ENCODE measurements at regions not wholly inside any gene's neighbourhood (a gene's known extent, or its start where the extent isn't known, plus 50 kb on each side); places are given as distances from the start of the nearest gene placed in this dataset.

DNA sequence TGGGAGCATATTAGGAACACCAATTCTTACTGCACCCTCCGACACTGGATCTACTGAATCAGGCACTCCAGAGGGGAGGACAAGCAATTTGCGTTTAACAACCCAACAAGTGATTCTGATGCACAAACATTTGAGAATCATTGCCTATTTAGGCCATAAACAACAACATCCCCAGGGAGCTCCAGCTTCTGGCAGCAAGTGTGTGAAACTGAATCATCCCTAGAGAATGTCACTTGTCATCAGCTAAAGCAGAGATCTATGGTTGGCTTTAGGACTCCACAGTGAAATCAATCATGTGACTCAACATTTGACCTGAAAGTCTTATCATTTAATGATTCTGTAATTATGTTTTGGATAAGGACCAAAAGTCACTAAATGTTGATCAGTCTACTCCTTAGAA lies 505.0 kb upstream of the FLRT2 start:
- TF ChIP-seq, protein P1, sequence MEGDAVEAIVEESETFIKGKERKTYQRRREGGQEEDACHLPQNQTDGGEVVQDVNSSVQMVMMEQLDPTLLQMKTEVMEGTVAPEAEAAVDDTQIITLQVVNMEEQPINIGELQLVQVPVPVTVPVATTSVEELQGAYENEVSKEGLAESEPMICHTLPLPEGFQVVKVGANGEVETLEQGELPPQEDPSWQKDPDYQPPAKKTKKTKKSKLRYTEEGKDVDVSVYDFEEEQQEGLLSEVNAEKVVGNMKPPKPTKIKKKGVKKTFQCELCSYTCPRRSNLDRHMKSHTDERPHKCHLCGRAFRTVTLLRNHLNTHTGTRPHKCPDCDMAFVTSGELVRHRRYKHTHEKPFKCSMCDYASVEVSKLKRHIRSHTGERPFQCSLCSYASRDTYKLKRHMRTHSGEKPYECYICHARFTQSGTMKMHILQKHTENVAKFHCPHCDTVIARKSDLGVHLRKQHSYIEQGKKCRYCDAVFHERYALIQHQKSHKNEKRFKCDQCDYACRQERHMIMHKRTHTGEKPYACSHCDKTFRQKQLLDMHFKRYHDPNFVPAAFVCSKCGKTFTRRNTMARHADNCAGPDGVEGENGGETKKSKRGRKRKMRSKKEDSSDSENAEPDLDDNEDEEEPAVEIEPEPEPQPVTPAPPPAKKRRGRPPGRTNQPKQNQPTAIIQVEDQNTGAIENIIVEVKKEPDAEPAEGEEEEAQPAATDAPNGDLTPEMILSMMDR (IDR thresholded peaks at IDR 0.05): no peak
- no peak overlapping the region for H3K27ac Mint-ChIP-seq
- peaks cover 8 to 12% of the 10 kb centered on the region in 2 donors for H3K9me3 Mint-ChIP-seq
- no peak overlapping the region for H3K4me3 Mint-ChIP-seq
- peaks cover 8% of the 10 kb centered on the region for H3K9me3 ChIP-seq (ENCODE audit: control insufficient read depth, insufficient read depth, low read length)
- no peak overlapping the region for H3K27ac ChIP-seq (ENCODE audit: low read length)
- 96% methylated on average over 2 of the region's 2 CpGs for WGBS (ENCODE audit: insufficient coverage)
- H3K4me1 ChIP-seq (ENCODE audit: control insufficient read depth, insufficient read depth, low read length): no peaks in the 10 kb centered on the region
- no peaks in the 10 kb centered on the region for H3K27me3 Mint-ChIP-seq (ENCODE audit: low read depth in 2 of 2)
- no peaks in the 10 kb centered on the region for H3K27me3 ChIP-seq (ENCODE audit: control insufficient read depth, insufficient read depth, low read length)
- H3K36me3 ChIP-seq (ENCODE audit: control insufficient read depth, insufficient read depth, low read length): no peaks in the 10 kb centered on the region
- H3K4me1 Mint-ChIP-seq: no peaks in the 10 kb centered on the region
- ATAC-seq (no peak), DNase-seq (no peak)
- H3K4me3 ChIP-seq (ENCODE audit: low read length): no peak overlapping the region
- no peaks in the 10 kb centered on the region for H3K36me3 Mint-ChIP-seq
- intact Hi-C loops (cut with micrococcal nuclease): no loop called here

DNA sequence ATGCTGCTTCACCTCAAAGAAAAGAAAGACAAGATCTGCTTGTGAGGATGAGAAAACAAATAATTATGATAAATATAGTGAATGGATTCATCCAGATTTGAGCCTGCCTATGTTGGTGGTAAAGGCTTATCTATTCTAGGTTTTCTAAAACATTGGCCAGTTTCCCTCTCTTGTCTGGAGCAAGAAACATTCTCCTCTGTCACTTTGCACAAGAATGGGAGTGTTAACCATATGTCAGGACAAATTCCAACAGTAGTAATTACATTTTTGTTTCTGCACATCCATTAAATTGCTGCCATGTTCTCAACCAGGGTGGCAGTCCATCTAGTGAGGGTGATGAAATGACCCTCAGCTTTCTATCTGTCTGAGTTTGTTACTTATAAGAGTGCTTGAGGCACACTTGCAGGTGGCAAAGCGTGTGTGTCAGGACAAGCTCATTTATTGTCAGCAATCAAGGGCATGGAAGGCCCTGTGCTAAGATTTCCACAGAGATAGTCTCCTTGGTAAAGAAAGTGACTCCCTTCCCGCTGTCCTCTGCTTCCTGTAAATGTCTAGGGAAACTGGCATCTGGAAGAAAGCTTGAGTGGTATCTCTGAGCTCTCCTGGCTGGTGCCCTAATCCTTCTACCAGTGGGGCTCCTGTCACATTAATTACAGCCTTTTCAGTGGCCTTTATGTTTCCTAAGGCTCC lies 502.1 kb upstream of the FLRT2 start:
- 77% methylated on average over 2 of the region's 2 CpGs for WGBS (ENCODE audit: insufficient coverage)
- intact Hi-C loops (cut with micrococcal nuclease): no loop called here
- H3K27ac ChIP-seq (ENCODE audit: low read length): no peak overlapping the region

DNA sequence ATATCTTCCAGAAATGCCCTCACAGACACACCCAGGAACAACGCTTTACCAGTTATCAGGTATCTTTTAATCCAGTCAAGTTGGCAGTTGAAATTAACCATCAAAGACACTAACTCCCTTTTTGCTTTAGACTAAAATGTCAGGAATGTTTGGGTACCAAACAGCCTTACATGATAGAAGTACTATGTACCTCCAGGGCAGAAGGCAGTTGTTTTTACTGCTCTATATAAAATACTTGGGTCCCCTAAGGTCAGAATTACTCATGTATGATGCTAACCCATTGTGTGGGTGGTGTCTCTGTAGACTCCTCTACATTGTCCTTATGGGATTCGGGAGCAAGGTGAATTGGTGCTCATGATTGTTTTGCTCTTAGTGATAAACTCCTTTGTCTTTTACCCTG lies 492.5 kb upstream of the FLRT2 start:
- Histone ChIP-seq H3K9me3 (ENCODE audit: control insufficient read depth, insufficient read depth, low read length) (peaks cover 4% of the 10 kb centered on the region), H3K4me3 (ENCODE audit: low read length) (no peak overlapping the region), H3K27me3 (ENCODE audit: control insufficient read depth, insufficient read depth, low read length) (no peaks in the 10 kb centered on the region), H3K27ac (ENCODE audit: low read length) (no peak overlapping the region), H3K4me1 (ENCODE audit: control insufficient read depth, insufficient read depth, low read length) (no peaks in the 10 kb centered on the region), H3K36me3 (ENCODE audit: control insufficient read depth, insufficient read depth, low read length) (no peaks in the 10 kb centered on the region)
- TF ChIP-seq, protein P1 (IDR thresholded peaks at IDR 0.05): no peak
- Mint-ChIP-seq H3K4me1 (no peaks in the 10 kb centered on the region), H3K27me3 (ENCODE audit: low read depth in 2 of 2) (no peaks in the 10 kb centered on the region), H3K4me3 (no peak overlapping the region), H3K27ac (no peak overlapping the region), H3K9me3 (peaks cover 3 to 16% of the 10 kb centered on the region in 2 donors), H3K36me3 (peaks cover under 1% of the 10 kb centered on the region)
- 91% methylated on average over 2 of the region's 2 CpGs for WGBS (ENCODE audit: insufficient coverage)
- DNase-seq (no peak), ATAC-seq (no peak)
- intact Hi-C loops (cut with micrococcal nuclease): no loop called here

More for the DNA sequence above, 502.1 kb upstream of the FLRT2 start:
- no peaks in the 10 kb centered on the region for H3K4me1 ChIP-seq (ENCODE audit: control insufficient read depth, insufficient read depth, low read length)
- H3K4me3 Mint-ChIP-seq: no peak overlapping the region
- peaks cover 8% of the 10 kb centered on the region for H3K9me3 ChIP-seq (ENCODE audit: control insufficient read depth, insufficient read depth, low read length)
- peaks cover 2 to 4% of the 10 kb centered on the region in 2 donors for H3K9me3 Mint-ChIP-seq
- no peaks in the 10 kb centered on the region for H3K36me3 ChIP-seq (ENCODE audit: control insufficient read depth, insufficient read depth, low read length)
- H3K4me1 Mint-ChIP-seq: no peaks in the 10 kb centered on the region
- H3K36me3 Mint-ChIP-seq: no peaks in the 10 kb centered on the region
- H3K4me3 ChIP-seq (ENCODE audit: low read length): no peak overlapping the region
- TF ChIP-seq, protein P1 (IDR thresholded peaks at IDR 0.05): no peak
- ATAC-seq (no peak), DNase-seq (no peak)
- H3K27ac Mint-ChIP-seq: no peak overlapping the region
- H3K27me3 Mint-ChIP-seq (ENCODE audit: low read depth in 2 of 2): no peaks in the 10 kb centered on the region
- no peaks in the 10 kb centered on the region for H3K27me3 ChIP-seq (ENCODE audit: control insufficient read depth, insufficient read depth, low read length)

Measured in natural killer cell (primary cell).